Upper lobe of left lung (tissue), 6 donors: ENCODE measurements at regions not wholly inside any gene's neighbourhood (a gene's known extent, or its start where the extent isn't known, plus 50 kb on each side); places are given as distances from the start of the nearest gene placed in this dataset.
A peak's percentile ranks its signal among the peaks of the same experiment; 100 is the strongest.

Experiments
- ATAC-seq, 2 donors: fragments of 200-7000 bp; cut with Tn5 transposase; one replicate each; pipeline ENCODE4 v1.9.1; 2022; ENCODE audit warnings: mild to moderate bottlenecking in 2 of 2, moderate library complexity in 2 of 2; ENCODE audit not compliant: low FRiP score in 2 of 2
- DNase-seq, 2 donors: peaks; one replicate each; pipeline ENCODE4 v3.0.0-alpha.2; 2019 to 2020
- H3K27ac ChIP-seq, 4 donors: fragments of 200-600 bp; sonication (generic); one replicate each; pipeline ENCODE4 v1.5.1; 2016 to 2019
- H3K27me3 ChIP-seq, 4 donors: fragments of 200-600 bp; sonication (generic); one replicate each; pipeline ENCODE4 v1.5.1; 2017 to 2019
- H3K36me3 ChIP-seq, 4 donors: fragments of 200-600 bp; sonication (generic); one replicate each; pipeline ENCODE4 v1.5.1; 2016 to 2019
- H3K4me1 ChIP-seq, 4 donors: fragments of 200-600 bp; sonication (generic); one replicate each; pipeline ENCODE4 v1.5.1; 2018 to 2019
- H3K4me3 ChIP-seq, 4 donors: fragments of 200-600 bp; sonication (generic); one replicate each; pipeline ENCODE4 v1.5.1; 2017 to 2019; ENCODE audit warnings: mild to moderate bottlenecking in 2 of 4, moderate library complexity in 1 of 4
- H3K9me3 ChIP-seq, 4 donors: fragments of 200-600 bp; sonication (generic); one replicate each; pipeline ENCODE4 v1.5.1; 2018 to 2019
- EP300 ChIP-seq, 4 donors: sonication (generic); formaldehyde crosslinking; IDR thresholded peaks; one replicate each; pipeline ENCODE4 v1.5.1; 2017; ENCODE audit warnings: antibody characterized with exemption in 4 of 4, control low read depth in 2 of 4
- POLR2A ChIP-seq, 4 donors: fragments of 450-650 bp; IDR thresholded peaks; one replicate each; pipeline ENCODE4 v1.5.1; 2016 to 2017; ENCODE audit warnings: antibody characterized with exemption in 4 of 4, mild to moderate bottlenecking in 2 of 4
- POLR2AphosphoS5 ChIP-seq, 2 donors: sonication (generic); formaldehyde crosslinking; IDR thresholded peaks; one replicate each; pipeline ENCODE4 v1.5.1; 2017; ENCODE audit warnings: antibody characterized with exemption in 2 of 2
- WGBS, 2 donors: methylation state at CpG; one replicate each; pipeline ENCODE4 v1.1.5; 2017 to 2018; 5-methylcytosine and 5-hydroxymethylcytosine counted together
- TF ChIP-seq, protein P1 (sequence below), 6 experiments: fragments of 450-650 bp in 4 of 6; fragments of 200-600 bp in 2 of 6; sonication (generic) in 2 of 6; IDR thresholded peaks; one replicate each; pipeline ENCODE4 v1.5.1; 2016 to 2019; ENCODE audit warnings: antibody characterized with exemption in 6 of 6
- donor health status: DM: no; HTN: no; CAD: no; lungs with moderate emphysema.
- donor health status: DM: no; HTN: yes; CAD: no; lungs with severe emphysema.

- Histone ChIP-seq H3K27me3 (no peaks in the 10 kb centered on the region), H3K36me3 (no peaks in the 10 kb centered on the region), H3K9me3 (no peaks in the 10 kb centered on the region), H3K27ac (no peak overlapping the region), H3K4me1 (no peaks in the 10 kb centered on the region), H3K4me3 (no peak overlapping the region)
- ATAC-seq, result peak in 1 of 2 donors; percentile 50
- WGBS, 2 donors, result 36 to 51% methylated on average over 5 to 6 of the region's 6 CpGs
- no peak for DNase-seq
- TF ChIP-seq EP300 (IDR thresholded peaks at IDR 0.05) (no peak), POLR2A (IDR thresholded peaks at IDR 0.05) (no peak), POLR2AphosphoS5 (IDR thresholded peaks at IDR 0.05) (no peak)
- TF ChIP-seq, protein P1, sequence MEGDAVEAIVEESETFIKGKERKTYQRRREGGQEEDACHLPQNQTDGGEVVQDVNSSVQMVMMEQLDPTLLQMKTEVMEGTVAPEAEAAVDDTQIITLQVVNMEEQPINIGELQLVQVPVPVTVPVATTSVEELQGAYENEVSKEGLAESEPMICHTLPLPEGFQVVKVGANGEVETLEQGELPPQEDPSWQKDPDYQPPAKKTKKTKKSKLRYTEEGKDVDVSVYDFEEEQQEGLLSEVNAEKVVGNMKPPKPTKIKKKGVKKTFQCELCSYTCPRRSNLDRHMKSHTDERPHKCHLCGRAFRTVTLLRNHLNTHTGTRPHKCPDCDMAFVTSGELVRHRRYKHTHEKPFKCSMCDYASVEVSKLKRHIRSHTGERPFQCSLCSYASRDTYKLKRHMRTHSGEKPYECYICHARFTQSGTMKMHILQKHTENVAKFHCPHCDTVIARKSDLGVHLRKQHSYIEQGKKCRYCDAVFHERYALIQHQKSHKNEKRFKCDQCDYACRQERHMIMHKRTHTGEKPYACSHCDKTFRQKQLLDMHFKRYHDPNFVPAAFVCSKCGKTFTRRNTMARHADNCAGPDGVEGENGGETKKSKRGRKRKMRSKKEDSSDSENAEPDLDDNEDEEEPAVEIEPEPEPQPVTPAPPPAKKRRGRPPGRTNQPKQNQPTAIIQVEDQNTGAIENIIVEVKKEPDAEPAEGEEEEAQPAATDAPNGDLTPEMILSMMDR (IDR thresholded peaks at IDR 0.05), result no peak
These were observed 450.0 kb downstream of the NPIPA7 start for GRCh38 chr16:16828913-16829398.

- DNase-seq (no peak), ATAC-seq (no peak)
- H3K27ac ChIP-seq, result no peak overlapping the region
- TF ChIP-seq EP300 (IDR thresholded peaks at IDR 0.05) (no peak), POLR2AphosphoS5 (IDR thresholded peaks at IDR 0.05) (no peak), POLR2A (IDR thresholded peaks at IDR 0.05) (no peak)
- TF ChIP-seq, protein P1 (IDR thresholded peaks at IDR 0.05), result no peak
- no peaks in the 10 kb centered on the region for H3K27me3 ChIP-seq
- no peaks in the 10 kb centered on the region for H3K4me1 ChIP-seq
- no peaks in the 10 kb centered on the region for H3K9me3 ChIP-seq
- H3K4me3 ChIP-seq, result no peak overlapping the region
- 64 to 71% methylated on average over 1 of the region's 1 CpG for WGBS, 2 donors
- no peaks in the 10 kb centered on the region for H3K36me3 ChIP-seq
These were observed 451.5 kb downstream of the NPIPA7 start for GRCh38 chr16:16830401-16830800.

DNA sequence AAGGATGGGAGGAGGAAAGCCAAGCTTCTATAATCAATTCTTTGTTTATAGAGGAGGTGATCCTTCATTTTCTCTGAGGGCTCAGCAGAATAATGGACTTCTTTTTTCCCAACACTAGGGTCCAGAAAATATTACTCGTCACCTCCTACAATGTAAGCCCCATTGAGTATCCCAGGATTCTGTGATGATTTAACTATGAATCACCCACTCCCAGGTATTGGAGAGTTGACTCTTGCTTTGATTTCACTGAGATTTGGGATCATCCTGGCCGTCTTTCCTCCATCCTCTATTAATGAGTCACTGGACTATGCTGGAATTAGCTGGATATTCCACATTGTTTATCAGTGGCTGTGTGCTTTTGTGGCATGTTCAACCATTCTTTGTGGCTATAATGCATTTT lies 452.0 kb downstream of the NPIPA7 start:
- TF ChIP-seq EP300 (IDR thresholded peaks at IDR 0.05), result no peak
- TF ChIP-seq, protein P1 (IDR thresholded peaks at IDR 0.05), result no peak
- no peak for TF ChIP-seq POLR2AphosphoS5 (IDR thresholded peaks at IDR 0.05)
- TF ChIP-seq POLR2A (IDR thresholded peaks at IDR 0.05), result no peak
- Histone ChIP-seq H3K9me3 (no peaks in the 10 kb centered on the region), H3K27me3 (no peaks in the 10 kb centered on the region), H3K4me1 (no peaks in the 10 kb centered on the region), H3K36me3 (no peaks in the 10 kb centered on the region), H3K4me3 (no peak overlapping the region), H3K27ac (no peak overlapping the region)
- 57% methylated on average over 2 of the region's 2 CpGs for WGBS, 2 donors
- ATAC-seq, result no peak
- DNase-seq, result no peak

GRCh38 chr16:16833165-16833564 lies 454.2 kb downstream of the NPIPA7 start:
- WGBS, 2 donors, result 86 to 89% methylated on average over 3 of the region's 3 CpGs
- TF ChIP-seq POLR2A (IDR thresholded peaks at IDR 0.05) (no peak), EP300 (IDR thresholded peaks at IDR 0.05) (no peak), POLR2AphosphoS5 (IDR thresholded peaks at IDR 0.05) (no peak)
- TF ChIP-seq, protein P1 (IDR thresholded peaks at IDR 0.05), result no peak
- no peak overlapping the region for H3K4me3 ChIP-seq

DNA sequence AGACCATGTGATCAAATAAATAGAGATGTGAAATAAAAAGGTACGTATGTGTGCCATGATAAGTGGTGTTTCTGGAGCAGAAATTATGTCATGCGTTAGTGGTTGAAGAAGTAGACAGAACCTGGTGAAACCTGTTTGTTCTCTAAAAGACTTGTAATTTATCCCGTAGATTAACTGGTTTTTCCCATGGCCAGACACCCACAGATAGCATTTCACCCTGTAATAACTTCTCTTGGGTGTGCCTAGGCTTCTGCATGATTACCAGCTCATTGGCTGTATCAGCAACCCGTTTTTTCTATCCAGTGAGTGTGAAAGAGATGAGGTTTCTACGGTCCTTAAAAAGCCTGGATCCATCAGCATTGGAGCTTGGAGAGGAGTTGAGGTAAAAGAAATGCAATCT lies 471.3 kb downstream of the NPIPA7 start:
- TF ChIP-seq POLR2A (IDR thresholded peaks at IDR 0.05), result no peak
- TF ChIP-seq, protein P1 (IDR thresholded peaks at IDR 0.05), result no peak
- TF ChIP-seq EP300 (IDR thresholded peaks at IDR 0.05), result no peak
- no peak for TF ChIP-seq POLR2AphosphoS5 (IDR thresholded peaks at IDR 0.05)
- H3K4me1 ChIP-seq, result no peaks in the 10 kb centered on the region
- H3K27me3 ChIP-seq, result no peaks in the 10 kb centered on the region
- no peak overlapping the region for H3K27ac ChIP-seq
- no peak for DNase-seq
- H3K36me3 ChIP-seq, result no peaks in the 10 kb centered on the region
- H3K9me3 ChIP-seq, result no peaks in the 10 kb centered on the region
- WGBS, 2 donors, result 70 to 71% methylated on average over 5 of the region's 5 CpGs
- no peak overlapping the region for H3K4me3 ChIP-seq
- no peak for ATAC-seq

More at GRCh38 chr16:16833165-16833564, 454.2 kb downstream of the NPIPA7 start:
- H3K4me1 ChIP-seq, result no peaks in the 10 kb centered on the region
- no peaks in the 10 kb centered on the region for H3K36me3 ChIP-seq
- no peaks in the 10 kb centered on the region for H3K27me3 ChIP-seq
- no peaks in the 10 kb centered on the region for H3K9me3 ChIP-seq
- H3K27ac ChIP-seq, result no peak overlapping the region
- ATAC-seq (no peak), DNase-seq (no peak)
